ENCODE measurements at regions not wholly inside any gene's neighbourhood (a gene's known extent, or its start where the extent isn't known, plus 50 kb on each side); places are given as distances from the start of the nearest gene placed in this dataset.

DNA sequence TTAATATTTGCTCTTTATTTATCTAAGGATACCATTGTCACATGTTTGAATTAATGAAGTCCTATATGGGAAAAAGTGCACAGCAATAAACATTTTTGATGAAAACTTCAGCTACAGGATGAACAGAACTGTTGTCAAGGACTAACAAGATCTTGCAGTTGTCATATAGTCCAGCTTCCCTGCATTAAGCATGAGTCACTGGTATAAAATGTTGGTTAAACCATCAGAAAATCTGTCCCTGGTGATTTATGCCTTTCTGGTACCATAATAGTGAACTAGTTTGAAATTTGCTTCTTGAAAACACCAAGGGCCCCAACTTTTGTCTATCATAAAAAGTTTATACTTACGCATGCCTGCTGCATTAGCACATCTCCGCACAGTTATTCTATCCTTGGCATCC lies 60.4 kb upstream of the RSPO3 start:
- TF ChIP-seq POLR2A (IDR thresholded peaks at IDR 0.05; ENCODE audit: borderline replicate concordance, extremely low read depth, insufficient read depth, insufficient read length): no peak
- TF ChIP-seq, protein P1, sequence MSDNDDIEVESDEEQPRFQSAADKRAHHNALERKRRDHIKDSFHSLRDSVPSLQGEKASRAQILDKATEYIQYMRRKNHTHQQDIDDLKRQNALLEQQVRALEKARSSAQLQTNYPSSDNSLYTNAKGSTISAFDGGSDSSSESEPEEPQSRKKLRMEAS (IDR thresholded peaks at IDR 0.05): no peak
